ENCODE measurements at regions not wholly inside any gene's neighbourhood (a gene's known extent, or its start where the extent isn't known, plus 50 kb on each side); places are given as distances from the start of the nearest gene placed in this dataset.

- Histone ChIP-seq H3K27ac (ENCODE audit: low read depth in 1 of 2, low read length in 2 of 2) (no peak overlapping the region), H3K4me3 (ENCODE audit: low read length in 2 of 2) (no peak overlapping the region), H3K27me3 (ENCODE audit: control insufficient read depth in 1 of 2, insufficient read depth in 2 of 2, low read length in 1 of 2) (no peaks in the 10 kb centered on the region), H3K9me3 (ENCODE audit: control insufficient read depth, low read length) (no peaks in the 10 kb centered on the region), H3K36me3 (ENCODE audit: control insufficient read depth in 1 of 2, insufficient read depth in 2 of 2, low read length in 1 of 2) (no peaks in the 10 kb centered on the region), H3K4me1 (ENCODE audit: control insufficient read depth in 1 of 2, insufficient read depth in 2 of 2, low read length in 2 of 2) (no peaks in the 10 kb centered on the region)
- 78 to 79% methylated on average over 20 of the region's 20 CpGs for WGBS, 2 donors
- intact Hi-C loops (cut with DNase I): no loop called here
- ATAC-seq (ENCODE audit: low FRiP score) (no peak), DNase-seq (peak in 1 of 2 donors; percentile 48)
These were observed 122.9 kb upstream of the RET start for GRCh38 chr10:42953684-42954674.

- H3K27me3 ChIP-seq (ENCODE audit: control insufficient read depth in 1 of 2, insufficient read depth in 2 of 2, low read length in 1 of 2): no peaks in the 10 kb centered on the region
- no peaks in the 10 kb centered on the region for H3K4me1 ChIP-seq (ENCODE audit: control insufficient read depth in 1 of 2, insufficient read depth in 2 of 2, low read length in 2 of 2)
- no peaks in the 10 kb centered on the region for H3K36me3 ChIP-seq (ENCODE audit: control insufficient read depth in 1 of 2, insufficient read depth in 2 of 2, low read length in 1 of 2)
- no peak overlapping the region for H3K4me3 ChIP-seq (ENCODE audit: low read length in 2 of 2)
- no peak overlapping the region for H3K27ac ChIP-seq (ENCODE audit: low read depth in 1 of 2, low read length in 2 of 2)
- intact Hi-C loops (cut with DNase I): no loop called here
- WGBS, 2 donors: 54 to 56% methylated on average over 4 of the region's 4 CpGs
- ATAC-seq (ENCODE audit: low FRiP score): no peak
- no peaks in the 10 kb centered on the region for H3K9me3 ChIP-seq (ENCODE audit: control insufficient read depth, low read length)
- DNase-seq: peak in 1 of 2 donors; percentile 55
These were observed 121.9 kb upstream of the RET start for GRCh38 chr10:42954766-42955492.

GRCh38 chr10:42955493-42955889, 121.4 kb upstream of the RET start:
- intact Hi-C loops (cut with DNase I): no loop called here
- Histone ChIP-seq H3K36me3 (ENCODE audit: control insufficient read depth in 1 of 2, insufficient read depth in 2 of 2, low read length in 1 of 2) (no peaks in the 10 kb centered on the region), H3K9me3 (ENCODE audit: control insufficient read depth, low read length) (no peaks in the 10 kb centered on the region), H3K27ac (ENCODE audit: low read depth in 1 of 2, low read length in 2 of 2) (no peak overlapping the region), H3K4me3 (ENCODE audit: low read length in 2 of 2) (no peak overlapping the region), H3K4me1 (ENCODE audit: control insufficient read depth in 1 of 2, insufficient read depth in 2 of 2, low read length in 2 of 2) (no peaks in the 10 kb centered on the region), H3K27me3 (ENCODE audit: control insufficient read depth in 1 of 2, insufficient read depth in 2 of 2, low read length in 1 of 2) (no peaks in the 10 kb centered on the region)
- ATAC-seq (ENCODE audit: low FRiP score): no peak
- WGBS, 2 donors: 95 to 97% methylated on average over 3 of the region's 3 CpGs
- peak in 1 of 2 donors; percentile 63 for DNase-seq

GRCh38 chr10:42956045-42956444, 120.8 kb upstream of the RET start:
- Histone ChIP-seq H3K9me3 (ENCODE audit: control insufficient read depth, low read length) (no peaks in the 10 kb centered on the region), H3K27ac (ENCODE audit: low read depth in 1 of 2, low read length in 2 of 2) (no peak overlapping the region), H3K27me3 (ENCODE audit: control insufficient read depth in 1 of 2, insufficient read depth in 2 of 2, low read length in 1 of 2) (no peaks in the 10 kb centered on the region), H3K4me1 (ENCODE audit: control insufficient read depth in 1 of 2, insufficient read depth in 2 of 2, low read length in 2 of 2) (no peaks in the 10 kb centered on the region), H3K36me3 (ENCODE audit: control insufficient read depth in 1 of 2, insufficient read depth in 2 of 2, low read length in 1 of 2) (no peaks in the 10 kb centered on the region), H3K4me3 (ENCODE audit: low read length in 2 of 2) (no peak overlapping the region)
- intact Hi-C loops (cut with DNase I): no loop called here
- ATAC-seq (ENCODE audit: low FRiP score): no peak
- peak in 1 of 2 donors; percentile 32 for DNase-seq
- 86 to 88% methylated on average over 3 of the region's 3 CpGs for WGBS, 2 donors

- no peak for DNase-seq
These were observed 118.6 kb upstream of the RET start for GRCh38 chr10:42958142-42958868.

GRCh38 chr10:42959833-42960232, 117.0 kb upstream of the RET start:
- Histone ChIP-seq H3K9me3 (ENCODE audit: control insufficient read depth, low read length) (no peaks in the 10 kb centered on the region), H3K27me3 (ENCODE audit: control insufficient read depth in 1 of 2, insufficient read depth in 2 of 2, low read length in 1 of 2) (no peaks in the 10 kb centered on the region), H3K27ac (ENCODE audit: low read depth in 1 of 2, low read length in 2 of 2) (no peak overlapping the region), H3K4me1 (ENCODE audit: control insufficient read depth in 1 of 2, insufficient read depth in 2 of 2, low read length in 2 of 2) (no peaks in the 10 kb centered on the region), H3K36me3 (ENCODE audit: control insufficient read depth in 1 of 2, insufficient read depth in 2 of 2, low read length in 1 of 2) (no peaks in the 10 kb centered on the region), H3K4me3 (ENCODE audit: low read length in 2 of 2) (no peak overlapping the region)
- DNase-seq (peak in 1 of 2 donors; percentile 22), ATAC-seq (ENCODE audit: low FRiP score) (no peak)
- 94 to 95% methylated on average over 3 of the region's 3 CpGs for WGBS, 2 donors
- intact Hi-C loops (cut with DNase I): no loop called here

More at GRCh38 chr10:42958142-42958868, 118.6 kb upstream of the RET start:
- 94 to 95% methylated on average over 2 of the region's 2 CpGs for WGBS, 2 donors
- Histone ChIP-seq H3K27me3 (ENCODE audit: control insufficient read depth in 1 of 2, insufficient read depth in 2 of 2, low read length in 1 of 2) (no peaks in the 10 kb centered on the region), H3K36me3 (ENCODE audit: control insufficient read depth in 1 of 2, insufficient read depth in 2 of 2, low read length in 1 of 2) (no peaks in the 10 kb centered on the region), H3K4me1 (ENCODE audit: control insufficient read depth in 1 of 2, insufficient read depth in 2 of 2, low read length in 2 of 2) (no peaks in the 10 kb centered on the region), H3K4me3 (ENCODE audit: low read length in 2 of 2) (no peak overlapping the region), H3K9me3 (ENCODE audit: control insufficient read depth, low read length) (no peaks in the 10 kb centered on the region), H3K27ac (ENCODE audit: low read depth in 1 of 2, low read length in 2 of 2) (no peak overlapping the region)
- no peak for ATAC-seq (ENCODE audit: low FRiP score)
- intact Hi-C loops (cut with DNase I): no loop called here

- Histone ChIP-seq H3K4me3 (ENCODE audit: low read length in 2 of 2) (no peak overlapping the region), H3K27ac (ENCODE audit: low read depth in 1 of 2, low read length in 2 of 2) (no peak overlapping the region), H3K36me3 (ENCODE audit: control insufficient read depth in 1 of 2, insufficient read depth in 2 of 2, low read length in 1 of 2) (no peaks in the 10 kb centered on the region), H3K4me1 (ENCODE audit: control insufficient read depth in 1 of 2, insufficient read depth in 2 of 2, low read length in 2 of 2) (no peaks in the 10 kb centered on the region), H3K9me3 (ENCODE audit: control insufficient read depth, low read length) (no peaks in the 10 kb centered on the region), H3K27me3 (ENCODE audit: control insufficient read depth in 1 of 2, insufficient read depth in 2 of 2, low read length in 1 of 2) (no peaks in the 10 kb centered on the region)
- intact Hi-C loops (cut with DNase I): no loop called here
- WGBS, 2 donors: 74 to 92% methylated on average over 7 of the region's 7 CpGs
- no peak for ATAC-seq (ENCODE audit: low FRiP score)
- peak in 1 of 2 donors; percentile 41 for DNase-seq
These were observed 116.3 kb upstream of the RET start for GRCh38 chr10:42960491-42960990.

- H3K36me3 ChIP-seq (ENCODE audit: control insufficient read depth in 1 of 2, insufficient read depth in 2 of 2, low read length in 1 of 2): no peaks in the 10 kb centered on the region
- WGBS, 2 donors: 85 to 91% methylated on average over 10 of the region's 10 CpGs
- H3K4me1 ChIP-seq (ENCODE audit: control insufficient read depth in 1 of 2, insufficient read depth in 2 of 2, low read length in 2 of 2): no peaks in the 10 kb centered on the region
- no peak overlapping the region for H3K4me3 ChIP-seq (ENCODE audit: low read length in 2 of 2)
- H3K9me3 ChIP-seq (ENCODE audit: control insufficient read depth, low read length): no peaks in the 10 kb centered on the region
- intact Hi-C loops (cut with DNase I): no loop called here
- DNase-seq: peak in 1 of 2 donors; percentile 49
- no peak for ATAC-seq (ENCODE audit: low FRiP score)
- no peaks in the 10 kb centered on the region for H3K27me3 ChIP-seq (ENCODE audit: control insufficient read depth in 1 of 2, insufficient read depth in 2 of 2, low read length in 1 of 2)
- no peak overlapping the region for H3K27ac ChIP-seq (ENCODE audit: low read depth in 1 of 2, low read length in 2 of 2)
These were observed 115.7 kb upstream of the RET start for GRCh38 chr10:42960991-42961795.
